Calu3 (cell line): ENCODE measurements at regions not wholly inside any gene's neighbourhood (a gene's known extent, or its start where the extent isn't known, plus 50 kb on each side); places are given as distances from the start of the nearest gene placed in this dataset.
A peak's percentile ranks its signal among the peaks of the same experiment; 100 is the strongest.

Experiments
- BruUV-seq: library from RNA; stranded (reverse); fragments of 400-500 nt; replicated peaks from 2 replicates; lab custom pipeline; 2021; lab: Mats Ljungman, UMichigan
- CTCF ChIA-PET: fragments of 300-600 bp; sonication (Branson Sonifier 250); formaldehyde crosslinking; loops from one replicate; lab custom pipeline; 2022; ENCODE audit warnings: antibody characterized with exemption; lab: Charles Lee
- DNase-seq: peaks from one replicate; pipeline ENCODE4 v3.0.0; 2022
- H3K27ac Mint-ChIP-seq: one replicate; pipeline ENCODE4 v1.8.0; 2022; ENCODE audit warnings: mixed read lengths; ENCODE audit not compliant: unreplicated experiment
- H3K27me3 Mint-ChIP-seq: one replicate; pipeline ENCODE4 v1.8.0; 2022; ENCODE audit warnings: mixed read lengths; ENCODE audit not compliant: unreplicated experiment
- H3K36me3 Mint-ChIP-seq: one replicate; pipeline ENCODE4 v1.8.0; 2022; ENCODE audit warnings: mild to moderate bottlenecking, moderate library complexity, mixed read lengths; ENCODE audit not compliant: insufficient read depth, unreplicated experiment
- H3K4me1 Mint-ChIP-seq: one replicate; pipeline ENCODE4 v1.8.0; 2022; ENCODE audit warnings: mild to moderate bottlenecking, low read depth, mixed read lengths; ENCODE audit not compliant: unreplicated experiment
- H3K4me3 Mint-ChIP-seq: one replicate; pipeline ENCODE4 v1.8.0; 2022; ENCODE audit warnings: mild to moderate bottlenecking, low read depth, moderate library complexity, mixed read lengths; ENCODE audit not compliant: unreplicated experiment
- H3K9me3 Mint-ChIP-seq: one replicate; pipeline ENCODE4 v1.8.0; 2022; ENCODE audit warnings: low read depth, mixed read lengths; ENCODE audit not compliant: unreplicated experiment
- intact Hi-C: fragments of 100-400 bp; cut with micrococcal nuclease; formaldehyde crosslinking; loops from one replicate; pipeline ENCODE4 v1.10.0; 2022; ENCODE audit not compliant: unreplicated experiment
- TF ChIP-seq, protein P1 (sequence below): fragments of 200-600 bp; IDR thresholded peaks from one replicate; pipeline ENCODE4 v1.8.0; 2022; ENCODE audit warnings: antibody characterized with exemption; ENCODE audit not compliant: unreplicated experiment

DNA sequence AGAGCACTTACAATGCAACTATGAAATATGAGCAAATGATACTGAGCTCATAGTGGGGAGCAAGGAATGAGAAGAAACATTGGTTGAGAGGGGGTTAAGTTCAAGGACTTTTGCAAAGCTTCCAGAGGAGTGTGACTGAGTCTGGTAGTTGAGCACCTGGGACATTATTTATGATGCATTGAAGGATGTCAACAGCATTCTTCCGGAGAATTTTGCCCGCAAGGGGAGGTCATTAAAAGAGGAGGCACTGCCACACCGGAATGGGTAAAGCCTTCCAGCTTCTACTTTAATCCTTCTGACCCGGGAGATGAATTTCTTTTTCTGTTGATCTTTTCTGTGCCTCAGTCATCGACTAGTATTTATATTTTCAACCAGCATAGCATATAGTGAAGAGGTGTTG is 208.4 kb upstream of the CAMK1G start:
- CTCF ChIA-PET = interaction anchor here (1.0 to 1.9 kb wide), 4 partner anchors 9 to 192 kb away, joined by 3 to 4 read pairs (median 4); no protein-coding TSS in a partner anchor
- Mint-ChIP-seq H3K4me1 (peaks cover 34% of the 10 kb centered on the region), H3K27me3 (no peaks in the 10 kb centered on the region), H3K36me3 (peaks cover 6% of the 10 kb centered on the region), H3K4me3 (no peak overlapping the region), H3K9me3 (peaks cover 3% of the 10 kb centered on the region), H3K27ac (no peak overlapping the region)
- TF ChIP-seq, protein P1, sequence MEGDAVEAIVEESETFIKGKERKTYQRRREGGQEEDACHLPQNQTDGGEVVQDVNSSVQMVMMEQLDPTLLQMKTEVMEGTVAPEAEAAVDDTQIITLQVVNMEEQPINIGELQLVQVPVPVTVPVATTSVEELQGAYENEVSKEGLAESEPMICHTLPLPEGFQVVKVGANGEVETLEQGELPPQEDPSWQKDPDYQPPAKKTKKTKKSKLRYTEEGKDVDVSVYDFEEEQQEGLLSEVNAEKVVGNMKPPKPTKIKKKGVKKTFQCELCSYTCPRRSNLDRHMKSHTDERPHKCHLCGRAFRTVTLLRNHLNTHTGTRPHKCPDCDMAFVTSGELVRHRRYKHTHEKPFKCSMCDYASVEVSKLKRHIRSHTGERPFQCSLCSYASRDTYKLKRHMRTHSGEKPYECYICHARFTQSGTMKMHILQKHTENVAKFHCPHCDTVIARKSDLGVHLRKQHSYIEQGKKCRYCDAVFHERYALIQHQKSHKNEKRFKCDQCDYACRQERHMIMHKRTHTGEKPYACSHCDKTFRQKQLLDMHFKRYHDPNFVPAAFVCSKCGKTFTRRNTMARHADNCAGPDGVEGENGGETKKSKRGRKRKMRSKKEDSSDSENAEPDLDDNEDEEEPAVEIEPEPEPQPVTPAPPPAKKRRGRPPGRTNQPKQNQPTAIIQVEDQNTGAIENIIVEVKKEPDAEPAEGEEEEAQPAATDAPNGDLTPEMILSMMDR = no peak
- no TSS peak for BruUV-seq
- DNase-seq = no peak
- intact Hi-C loops = no loop called here

DNA sequence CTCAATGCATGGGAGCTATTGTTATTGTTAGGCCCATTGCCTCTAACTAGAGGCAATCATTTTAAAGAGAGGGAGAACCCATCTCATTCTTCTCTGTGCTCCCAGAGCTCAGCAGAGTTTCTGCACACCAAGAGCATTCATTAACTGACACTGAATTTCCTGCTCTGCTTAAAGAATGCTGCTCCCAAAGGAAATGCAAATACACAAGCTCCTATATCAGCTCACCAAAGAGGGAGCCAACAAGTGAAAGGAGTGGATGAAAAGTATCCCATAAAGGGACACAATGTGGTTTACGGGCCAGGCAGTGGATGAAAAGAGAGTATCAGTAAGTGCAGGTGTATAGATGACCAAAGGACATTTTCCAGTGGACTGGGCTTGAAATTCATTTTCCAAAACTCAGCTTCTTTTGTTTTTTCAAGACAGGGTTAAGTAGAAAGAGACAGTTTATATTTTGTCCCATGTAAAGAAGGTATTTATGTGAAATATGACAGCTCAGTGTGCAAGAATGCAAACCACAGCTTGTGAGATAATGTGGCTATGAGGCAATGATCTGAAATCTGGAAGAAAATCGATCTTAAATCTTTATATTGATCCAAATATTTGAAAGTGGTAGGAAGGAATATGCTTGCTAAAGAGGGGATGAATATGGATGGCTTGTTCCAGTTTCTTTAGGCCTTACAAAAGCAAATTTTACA is 207.7 kb upstream of the CAMK1G start:
- no peak for DNase-seq

DNA sequence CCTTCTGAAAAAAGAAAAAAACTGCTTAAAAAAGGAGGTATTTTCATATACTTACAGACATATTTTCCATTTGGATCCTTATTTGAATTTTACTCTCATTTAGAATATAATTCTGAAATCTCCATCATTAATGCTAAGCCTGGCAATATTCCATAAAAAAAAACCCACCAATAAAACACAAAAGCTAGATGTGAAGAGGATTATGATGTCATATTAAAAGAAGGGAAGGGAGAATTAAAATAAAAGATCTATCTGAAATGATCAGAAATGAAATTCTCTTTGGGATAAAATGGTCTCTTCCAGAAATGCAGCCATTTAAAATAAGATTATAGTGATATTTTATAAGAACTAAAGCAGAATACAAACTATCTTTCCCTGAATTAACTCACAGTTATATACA is 206.7 kb upstream of the CAMK1G start:
- no peak overlapping the region for H3K4me3 Mint-ChIP-seq
- peaks cover 6% of the 10 kb centered on the region for H3K36me3 Mint-ChIP-seq
- intact Hi-C loops = no loop called here
- peaks cover 3% of the 10 kb centered on the region for H3K9me3 Mint-ChIP-seq
- TF ChIP-seq, protein P1 = no peak
- no peak for DNase-seq
- no TSS peak for BruUV-seq
- peaks cover 34% of the 10 kb centered on the region for H3K4me1 Mint-ChIP-seq
- H3K27ac Mint-ChIP-seq = peak overlapping the region; percentile 74
- no peaks in the 10 kb centered on the region for H3K27me3 Mint-ChIP-seq
- CTCF ChIA-PET = interaction anchor here (1.3 to 1.5 kb wide), 2 partner anchors 23 to 45 kb away, joined by 3 to 4 read pairs; no protein-coding TSS in a partner anchor

More for the DNA sequence above, 207.7 kb upstream of the CAMK1G start:
- Mint-ChIP-seq H3K4me1 (peaks cover 34% of the 10 kb centered on the region), H3K9me3 (peaks cover 3% of the 10 kb centered on the region), H3K27me3 (no peaks in the 10 kb centered on the region), H3K27ac (peak overlapping the region; percentile 74), H3K36me3 (peaks cover 6% of the 10 kb centered on the region), H3K4me3 (peak overlapping the region; percentile 35)
- BruUV-seq = no TSS peak
- CTCF ChIA-PET = interaction anchor here (0.6 to 1.9 kb wide), 7 partner anchors 8 to 191 kb away, joined by 3 to 4 read pairs (median 4); no protein-coding TSS in a partner anchor
- TF ChIP-seq, protein P1 = no peak
- intact Hi-C loops = no loop called here

DNA sequence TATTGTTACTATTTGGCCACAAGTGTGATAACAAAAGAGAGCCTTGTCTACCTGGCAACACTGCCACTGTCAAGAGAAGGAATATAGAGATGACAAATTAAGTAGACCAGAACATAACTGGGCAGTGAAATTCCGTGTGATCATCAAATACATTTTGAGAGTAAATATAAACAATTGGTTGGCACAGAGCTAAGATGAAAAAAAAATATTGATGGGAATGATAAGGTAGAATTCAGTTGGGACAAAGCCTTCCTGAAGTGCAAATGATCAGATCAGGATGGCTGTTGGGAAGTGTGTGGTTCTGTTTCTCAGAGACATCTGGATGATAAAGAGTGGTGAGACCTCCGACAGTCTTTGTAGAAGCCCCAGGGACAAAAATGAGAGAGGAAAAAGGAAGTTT is 205.5 kb upstream of the CAMK1G start:
- intact Hi-C loops = no loop called here
- CTCF ChIA-PET = no interaction called here
- Mint-ChIP-seq H3K4me3 (no peak overlapping the region), H3K4me1 (peaks cover 39% of the 10 kb centered on the region), H3K27me3 (no peaks in the 10 kb centered on the region), H3K27ac (no peak overlapping the region), H3K36me3 (peaks cover 6% of the 10 kb centered on the region), H3K9me3 (no peaks in the 10 kb centered on the region)
- BruUV-seq = no TSS peak
- TF ChIP-seq, protein P1 = no peak
- no peak for DNase-seq
